ENCODE measurements at regions not wholly inside any gene's neighbourhood (a gene's known extent, or its start where the extent isn't known, plus 50 kb on each side); places are given as distances from the start of the nearest gene placed in this dataset.

- DNase-seq (ENCODE audit: low read depth) = no peak
Measured at GRCh38 chr3:59290358-59290757, 240.5 kb upstream of the CFAP20DC start.

- DNase-seq (ENCODE audit: low read depth) = no peak
Measured at GRCh38 chr3:59289831-59290230, 240.0 kb upstream of the CFAP20DC start.

DNA sequence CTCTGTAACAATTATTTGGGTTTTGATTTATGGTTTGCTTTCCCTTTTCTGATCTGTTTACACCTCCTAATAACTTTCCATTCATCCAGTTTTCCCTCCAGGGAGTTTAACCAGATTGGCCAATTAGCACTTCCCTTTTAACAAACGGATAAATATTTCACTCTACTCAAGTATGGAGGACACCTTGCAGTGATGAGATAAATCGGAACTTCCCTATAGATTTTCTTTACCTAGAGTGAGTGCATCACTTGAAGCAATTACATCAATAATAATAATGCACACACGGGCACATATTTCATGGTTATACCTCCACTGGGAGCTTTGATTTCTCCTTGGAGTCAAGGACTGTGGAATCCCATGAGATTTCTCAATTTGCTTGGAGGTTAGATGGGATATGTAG is 239.1 kb upstream of the CFAP20DC start:
- no peak for DNase-seq (ENCODE audit: low read depth)

DNA sequence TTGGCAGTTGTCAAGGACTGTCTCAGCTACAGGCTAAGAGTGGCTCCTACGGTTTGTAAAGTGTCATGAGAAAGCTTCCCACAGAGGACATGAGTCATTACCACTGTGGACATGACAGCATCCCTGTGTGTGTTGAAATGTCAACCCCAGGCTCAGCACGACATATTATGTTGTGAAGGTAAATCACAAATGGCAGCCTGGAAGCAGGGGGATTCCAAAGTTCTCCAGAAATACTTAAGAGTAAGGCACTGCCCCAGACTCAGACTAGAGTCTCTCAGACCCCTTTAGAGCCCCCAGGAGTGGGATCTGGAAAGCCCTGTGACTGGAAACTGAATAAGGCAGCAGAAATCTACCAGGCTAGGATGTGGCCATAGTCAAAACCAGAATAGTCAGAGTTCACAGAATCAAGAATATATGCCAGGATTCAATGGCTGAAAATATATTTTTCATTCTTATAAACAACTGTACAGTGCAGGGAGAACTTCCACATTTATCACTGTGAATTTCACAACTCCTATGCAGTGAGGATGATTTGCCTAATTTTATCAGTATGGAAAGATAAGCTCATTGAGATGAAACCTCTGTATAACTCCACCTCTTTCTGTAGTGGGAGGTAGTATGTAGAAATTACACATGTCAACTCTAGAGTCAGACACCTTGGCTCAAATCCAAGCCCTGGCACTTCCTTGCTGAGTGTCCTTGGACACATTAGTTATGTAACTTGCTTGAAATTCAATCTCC is 237.1 kb upstream of the CFAP20DC start:
- no peak for DNase-seq (ENCODE audit: low read depth)

DNA sequence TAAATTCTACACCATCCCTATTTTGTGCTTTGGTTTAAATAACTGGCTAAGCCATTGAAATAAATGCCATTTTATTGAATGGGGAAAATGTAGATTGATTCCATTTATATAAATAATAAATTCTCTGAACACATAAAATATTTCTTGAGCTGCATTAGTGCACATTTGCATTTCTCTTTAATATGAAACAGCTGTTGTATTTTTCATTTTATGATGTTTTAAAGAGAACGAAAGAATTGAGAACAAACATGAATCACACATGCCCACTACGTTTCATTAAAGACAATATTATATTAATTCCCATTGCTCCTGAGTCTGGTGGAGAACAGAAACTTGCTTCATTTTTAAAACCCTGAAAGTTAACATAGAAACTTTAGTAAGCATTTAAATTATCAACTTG is 235.7 kb upstream of the CFAP20DC start:
- DNase-seq (ENCODE audit: low read depth) = no peak

- DNase-seq (ENCODE audit: low read depth) = no peak
Measured at GRCh38 chr3:59284926-59285325, 235.1 kb upstream of the CFAP20DC start.

- no peak for DNase-seq (ENCODE audit: low read depth)
Measured at GRCh38 chr3:59280113-59280512, 230.3 kb upstream of the CFAP20DC start.

DNA sequence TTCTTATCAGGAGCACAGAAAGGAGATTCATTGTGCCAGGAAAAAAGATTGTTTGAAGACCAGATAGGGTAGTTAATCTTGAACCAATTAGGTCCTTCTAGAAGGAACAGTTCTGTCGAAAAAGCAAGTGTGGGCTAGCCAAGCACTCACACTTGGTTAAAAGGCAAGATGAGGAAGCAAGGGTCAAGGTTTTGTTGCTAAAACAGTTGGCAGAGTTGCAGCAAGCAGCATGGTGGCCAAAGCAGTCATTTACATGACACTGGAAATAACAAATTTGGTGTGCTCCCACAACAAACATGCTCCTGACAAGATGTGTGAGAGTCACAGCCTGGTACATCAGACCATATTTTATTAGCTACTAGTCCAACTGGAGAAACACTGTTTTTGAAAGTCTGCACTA is 228.0 kb upstream of the CFAP20DC start:
- no peak for DNase-seq (ENCODE audit: low read depth)

DNA sequence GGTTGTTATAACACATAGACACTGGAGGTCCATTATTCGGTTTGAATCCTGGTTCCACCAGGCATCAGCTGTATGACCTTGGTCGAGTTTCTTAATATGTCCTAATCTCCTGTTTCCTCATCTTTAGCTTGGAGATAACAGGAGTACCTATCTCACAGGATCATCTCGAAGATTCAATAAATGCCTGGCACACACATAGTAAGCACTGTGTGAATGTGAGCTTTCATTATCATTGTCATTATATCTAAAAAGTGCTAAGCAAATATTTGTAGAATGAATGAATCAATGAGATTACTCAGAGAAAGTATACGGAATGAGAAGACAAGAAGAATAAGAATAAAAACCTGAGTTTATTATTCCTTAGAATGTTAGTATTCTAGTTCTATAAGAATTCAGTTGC is 227.4 kb upstream of the CFAP20DC start:
- DNase-seq (ENCODE audit: low read depth) = no peak

DNA sequence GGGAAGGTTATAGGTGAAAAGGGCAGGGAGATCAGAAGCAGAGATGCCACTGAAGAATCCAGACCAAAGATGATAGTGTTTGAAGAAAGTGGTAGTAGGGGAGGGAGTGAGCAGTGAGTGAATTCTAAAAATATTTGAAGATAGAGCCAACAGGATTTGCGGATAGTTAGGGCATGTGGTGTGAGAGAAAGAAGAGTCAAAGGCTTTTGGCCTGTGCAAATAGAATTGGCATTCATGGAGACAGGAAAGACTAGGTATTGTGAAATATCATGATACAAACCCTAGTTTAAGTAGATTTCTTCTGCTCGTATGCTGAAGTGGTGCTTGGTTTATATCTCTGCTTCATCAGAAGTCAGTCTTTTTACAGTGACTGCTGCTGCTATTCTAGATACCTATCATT is 224.2 kb upstream of the CFAP20DC start:
- no peak for DNase-seq (ENCODE audit: low read depth)

- DNase-seq (ENCODE audit: low read depth) = no peak
Measured at GRCh38 chr3:59271971-59272370, 222.1 kb upstream of the CFAP20DC start.

DNA sequence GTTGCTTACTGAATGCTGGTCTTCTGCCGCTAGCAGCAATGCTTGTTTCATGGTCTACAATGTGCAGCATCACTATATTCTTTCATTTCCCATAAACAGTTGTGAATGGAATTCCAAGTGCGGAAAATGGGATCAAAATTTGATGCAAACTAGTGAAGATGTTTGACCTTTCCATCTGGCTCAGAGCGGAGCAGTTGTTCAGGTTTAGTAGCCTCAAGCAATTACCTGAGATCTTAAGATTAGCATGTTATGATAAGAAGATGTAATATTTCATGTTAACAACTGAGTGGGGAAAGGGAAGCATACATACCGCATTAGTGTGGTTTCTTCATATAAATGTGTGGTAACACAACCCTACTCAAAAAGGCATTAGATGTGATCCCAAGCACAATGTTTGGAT is 221.1 kb upstream of the CFAP20DC start:
- DNase-seq (ENCODE audit: low read depth) = no peak

DNA sequence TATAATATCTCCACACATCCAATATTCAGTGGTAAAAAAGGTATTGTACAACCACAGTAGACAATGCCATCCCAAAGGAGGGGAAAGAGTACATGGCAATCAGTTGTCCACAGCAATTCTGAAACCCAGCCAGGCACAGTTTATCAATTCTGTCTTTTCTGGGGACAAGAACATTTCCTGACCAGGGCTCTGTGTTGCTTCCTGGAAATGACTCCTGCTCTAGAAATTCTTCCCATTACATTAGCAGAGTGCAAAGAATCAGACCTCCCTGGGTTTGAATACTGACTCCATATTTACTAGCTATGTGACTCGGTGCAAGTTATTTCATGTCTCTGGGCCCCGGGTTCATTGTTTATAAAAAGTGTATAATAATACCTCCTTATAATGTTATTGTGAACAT is 220.4 kb upstream of the CFAP20DC start:
- DNase-seq (ENCODE audit: low read depth) = no peak

- no peak for DNase-seq (ENCODE audit: low read depth)
Measured at GRCh38 chr3:59268170-59268569, 218.3 kb upstream of the CFAP20DC start.

GRCh38 chr3:59267021-59267420 is 217.2 kb upstream of the CFAP20DC start:
- no peak for DNase-seq (ENCODE audit: low read depth)

DNA sequence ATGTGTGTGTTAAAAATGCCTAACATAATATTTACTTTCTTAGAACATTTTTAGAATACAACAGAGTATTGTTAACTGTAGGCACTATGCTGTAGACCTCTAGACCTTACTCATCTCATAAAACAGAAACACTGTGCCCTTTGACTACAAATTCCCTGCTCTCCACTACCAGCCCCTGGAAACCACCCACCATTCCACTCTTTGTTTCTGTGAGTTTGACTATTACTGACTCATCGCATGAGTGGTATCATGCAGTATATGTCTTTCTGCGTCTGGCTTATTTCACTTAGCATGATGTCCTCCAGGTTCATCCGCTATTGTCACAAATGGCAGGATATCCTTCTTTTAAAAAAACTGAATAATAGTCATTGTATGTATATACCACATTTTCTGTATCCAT is 216.7 kb upstream of the CFAP20DC start:
- no peak for DNase-seq (ENCODE audit: low read depth)

GRCh38 chr3:59265566-59265965 is 215.7 kb upstream of the CFAP20DC start:
- no peak for DNase-seq (ENCODE audit: low read depth)

DNA sequence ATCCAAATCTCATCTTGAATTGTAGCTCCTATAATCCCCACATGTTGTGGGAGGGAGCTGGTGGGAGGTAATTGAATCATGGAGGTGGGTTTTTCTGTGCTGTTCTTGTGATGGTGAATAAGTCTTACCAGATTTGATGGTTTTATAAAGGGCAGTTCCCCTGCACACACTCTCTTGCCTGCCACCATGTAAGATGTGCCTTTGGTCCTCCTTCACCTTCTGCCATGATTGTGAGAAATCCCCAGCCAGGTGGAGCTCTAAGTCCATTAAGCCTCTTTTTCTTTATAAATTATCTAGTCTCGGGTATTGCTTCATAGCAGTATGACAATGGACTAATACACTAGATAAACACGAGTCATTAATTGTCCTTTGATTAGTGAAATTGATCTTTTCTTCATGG is 214.5 kb upstream of the CFAP20DC start:
- DNase-seq (ENCODE audit: low read depth) = no peak

GRCh38 chr3:59263152-59263551 is 213.3 kb upstream of the CFAP20DC start:
- DNase-seq (ENCODE audit: low read depth) = no peak

GRCh38 chr3:59262076-59262498 is 212.3 kb upstream of the CFAP20DC start:
- DNase-seq (ENCODE audit: low read depth) = no peak

DNA sequence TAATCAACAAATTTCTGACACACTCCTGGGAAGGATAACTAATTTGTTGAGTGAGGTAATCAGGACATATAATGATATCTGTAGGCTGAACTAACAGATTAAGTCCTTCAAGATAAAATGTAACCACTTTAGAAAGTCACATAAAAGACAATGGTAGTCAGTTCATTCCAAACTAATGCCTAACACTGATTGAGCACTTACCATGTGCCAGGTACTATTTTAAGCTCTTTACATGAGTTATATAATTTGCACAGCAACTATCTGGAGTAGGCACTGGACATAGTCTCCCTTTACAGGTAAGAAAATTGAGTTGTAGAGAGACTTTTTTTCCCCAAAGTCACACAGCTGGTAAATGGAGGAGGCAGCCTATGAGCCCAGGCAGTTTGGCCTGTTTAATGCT is 211.2 kb upstream of the CFAP20DC start:
- DNase-seq (ENCODE audit: low read depth) = no peak

DNA sequence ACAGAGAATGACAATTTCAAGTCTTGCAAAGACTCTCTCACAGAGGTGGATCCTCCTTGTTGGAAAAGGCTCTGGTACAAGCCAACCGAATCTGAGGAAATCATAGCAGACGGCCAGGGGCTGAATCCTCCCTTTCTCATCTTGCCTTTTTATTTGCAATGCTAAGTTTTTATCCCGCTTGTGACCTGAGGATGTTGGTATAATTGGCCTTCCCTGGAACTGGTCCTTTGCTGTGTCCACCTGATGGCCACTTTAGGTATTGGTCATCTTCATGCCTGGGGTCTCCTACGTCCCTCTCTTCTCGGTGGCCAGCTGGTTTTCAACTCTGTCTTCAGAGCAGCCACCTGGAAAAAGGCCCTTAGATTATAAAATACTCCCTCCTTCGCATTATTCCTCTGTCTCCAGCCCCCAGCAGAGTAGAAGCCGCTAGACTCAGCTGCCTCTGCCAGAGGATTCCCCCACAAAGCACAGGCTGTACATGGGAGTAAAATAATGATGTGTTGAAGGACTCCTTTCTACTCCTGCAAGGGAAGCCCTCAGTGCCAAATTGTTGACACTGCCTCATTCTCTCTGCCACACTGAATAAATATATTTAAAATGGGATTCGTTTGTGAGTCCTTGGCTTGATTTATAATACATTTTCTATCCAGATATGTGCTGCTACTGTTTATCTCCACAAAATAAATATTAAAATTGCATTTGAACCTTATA is 208.9 kb upstream of the CFAP20DC start:
- DNase-seq (ENCODE audit: low read depth) = no peak

- no peak for DNase-seq (ENCODE audit: low read depth)
Measured at GRCh38 chr3:59257506-59257905, 207.7 kb upstream of the CFAP20DC start.

- no peak for DNase-seq (ENCODE audit: low read depth)
Measured at GRCh38 chr3:59256230-59256629, 206.4 kb upstream of the CFAP20DC start.
